ENCODE measurements at regions not wholly inside any gene's neighbourhood (a gene's known extent, or its start where the extent isn't known, plus 50 kb on each side); places are given as distances from the start of the nearest gene placed in this dataset.

- intact Hi-C loops (cut with micrococcal nuclease; ENCODE audit: unreplicated experiment): no loop called here
- no peak overlapping the region for H3K27ac ChIP-seq
- TF ChIP-seq CTCF (conservative IDR thresholded peaks at IDR 0.05) (no peak), EZH2 (IDR thresholded peaks at IDR 0.05; ENCODE audit: low read depth) (no peak)
- H3K9me2 ChIP-seq (ENCODE audit: insufficient read depth): no peaks in the 10 kb centered on the region
- no peaks in the 10 kb centered on the region for H4K20me1 ChIP-seq (ENCODE audit: insufficient read depth)
- BruUV-seq (replicated peaks): no TSS peak
- 0 out of 2 replicates have a peak, but pooled peaks cover 4% of the 10 kb centered on the region for H3K27me3 ChIP-seq (ENCODE audit: insufficient read depth, low read depth)
- H3K9me3 ChIP-seq (ENCODE audit: insufficient read depth, low read depth): no peaks in the 10 kb centered on the region
- no peak overlapping the region for H3K4me3 ChIP-seq
- no peak for DNase-seq
- H2AFZ ChIP-seq: no peak overlapping the region
- H3K4me1 ChIP-seq (replicated peaks; ENCODE audit: insufficient read depth): no peaks in the 10 kb centered on the region
- no peak overlapping the region for H3K4me2 ChIP-seq
- POLR2A ChIA-PET (ENCODE audit: unreplicated experiment): no interaction called here
- CTCF ChIA-PET: no interaction called here
- H3K36me3 ChIP-seq (ENCODE audit: low read depth): no peaks in the 10 kb centered on the region
- H3K79me2 ChIP-seq (ENCODE audit: low read depth): no peaks in the 10 kb centered on the region
- H3F3A ChIP-seq (ENCODE audit: insufficient read depth, low read depth): no peaks in the 10 kb centered on the region
These were observed 179.9 kb upstream of the CHRM2 start for GRCh38 chr7:136688601-136689000.

- H3K79me2 ChIP-seq (ENCODE audit: low read depth): no peaks in the 10 kb centered on the region
- no peaks in the 10 kb centered on the region for H3F3A ChIP-seq (ENCODE audit: insufficient read depth, low read depth)
- CTCF ChIA-PET: no interaction called here
- BruUV-seq (replicated peaks): no TSS peak
- H3K9me2 ChIP-seq (ENCODE audit: insufficient read depth): no peaks in the 10 kb centered on the region
- no peak for DNase-seq
- no peaks in the 10 kb centered on the region for H3K4me1 ChIP-seq (replicated peaks; ENCODE audit: insufficient read depth)
- no peak overlapping the region for H3K4me3 ChIP-seq
- POLR2A ChIA-PET (ENCODE audit: unreplicated experiment): no interaction called here
- H4K20me1 ChIP-seq (ENCODE audit: insufficient read depth): no peaks in the 10 kb centered on the region
- H3K36me3 ChIP-seq (ENCODE audit: low read depth): no peaks in the 10 kb centered on the region
- peak; percentile 85 for TF ChIP-seq CTCF (conservative IDR thresholded peaks at IDR 0.05)
- TF ChIP-seq EZH2 (IDR thresholded peaks at IDR 0.05; ENCODE audit: low read depth): no peak
- H3K27me3 ChIP-seq (ENCODE audit: insufficient read depth, low read depth): 0 out of 2 replicates have a peak, but pooled peaks cover 4% of the 10 kb centered on the region
- intact Hi-C loops (cut with micrococcal nuclease; ENCODE audit: unreplicated experiment): no loop called here
- H2AFZ ChIP-seq: no peak overlapping the region
- no peaks in the 10 kb centered on the region for H3K9me3 ChIP-seq (ENCODE audit: insufficient read depth, low read depth)
- no peak overlapping the region for H3K27ac ChIP-seq
- no peak overlapping the region for H3K4me2 ChIP-seq
These were observed 180.6 kb upstream of the CHRM2 start for GRCh38 chr7:136687693-136688322.

GRCh38 chr7:136685501-136686173, 182.8 kb upstream of the CHRM2 start:
- Histone ChIP-seq H2AFZ (no peak overlapping the region), H3K36me3 (ENCODE audit: low read depth) (no peaks in the 10 kb centered on the region), H3K27me3 (ENCODE audit: insufficient read depth, low read depth) (no peaks in the 10 kb centered on the region), H3F3A (ENCODE audit: insufficient read depth, low read depth) (no peaks in the 10 kb centered on the region), H3K79me2 (ENCODE audit: low read depth) (no peaks in the 10 kb centered on the region), H3K4me1 (replicated peaks; ENCODE audit: insufficient read depth) (no peaks in the 10 kb centered on the region), H3K9me2 (ENCODE audit: insufficient read depth) (no peaks in the 10 kb centered on the region), H3K4me3 (no peak overlapping the region), H3K9me3 (ENCODE audit: insufficient read depth, low read depth) (no peaks in the 10 kb centered on the region), H3K4me2 (no peak overlapping the region), H4K20me1 (ENCODE audit: insufficient read depth) (no peaks in the 10 kb centered on the region), H3K27ac (no peak overlapping the region)
- no TSS peak for BruUV-seq (replicated peaks)
- DNase-seq: no peak
- no peak for TF ChIP-seq CTCF (conservative IDR thresholded peaks at IDR 0.05)
- no peak for TF ChIP-seq EZH2 (IDR thresholded peaks at IDR 0.05; ENCODE audit: low read depth)
- intact Hi-C loops (cut with micrococcal nuclease; ENCODE audit: unreplicated experiment): no loop called here
- ChIA-PET POLR2A (ENCODE audit: unreplicated experiment) (no interaction called here), CTCF (no interaction called here)

All from PC-9 (cell line).